Progenitor cell of endocrine pancreas (in vitro differentiated cells): ENCODE measurements at regions not wholly inside any gene's neighbourhood (a gene's known extent, or its start where the extent isn't known, plus 50 kb on each side); places are given as distances from the start of the nearest gene placed in this dataset.

Experiments used
- DNase-seq: peaks from one replicate; pipeline ENCODE4 v3.0.0; 2021; ENCODE audit warnings: low spot score; ENCODE audit not compliant: unreplicated experiment
- H3K27ac Mint-ChIP-seq: 2 replicates; pipeline ENCODE4 v1.8.0; 2021; ENCODE audit warnings: mild to moderate bottlenecking, moderate library complexity, mixed read lengths
- H3K27me3 Mint-ChIP-seq: 2 replicates; pipeline ENCODE4 v1.8.0; 2021; ENCODE audit warnings: mixed read lengths
- H3K36me3 Mint-ChIP-seq: 2 replicates; pipeline ENCODE4 v1.8.0; 2022; ENCODE audit warnings: mixed read lengths; ENCODE audit not compliant: insufficient read depth
- H3K4me1 Mint-ChIP-seq: 2 replicates; pipeline ENCODE4 v1.8.0; 2021; ENCODE audit warnings: low read depth, mixed read lengths
- H3K4me3 Mint-ChIP-seq: 2 replicates; pipeline ENCODE4 v1.8.0; 2021; ENCODE audit warnings: low read depth, mild to moderate bottlenecking, moderate library complexity, mixed read lengths
- H3K9me3 Mint-ChIP-seq: 2 replicates; pipeline ENCODE4 v1.8.0; 2021; ENCODE audit warnings: low read depth, mixed read lengths
- TF ChIP-seq, protein P1 (sequence below): fragments of 200-600 bp; sonication (generic); IDR thresholded peaks from one replicate; pipeline ENCODE4 v1.5.0; 2021; ENCODE audit warnings: antibody characterized with exemption, mild to moderate bottlenecking; ENCODE audit not compliant: unreplicated experiment

DNA sequence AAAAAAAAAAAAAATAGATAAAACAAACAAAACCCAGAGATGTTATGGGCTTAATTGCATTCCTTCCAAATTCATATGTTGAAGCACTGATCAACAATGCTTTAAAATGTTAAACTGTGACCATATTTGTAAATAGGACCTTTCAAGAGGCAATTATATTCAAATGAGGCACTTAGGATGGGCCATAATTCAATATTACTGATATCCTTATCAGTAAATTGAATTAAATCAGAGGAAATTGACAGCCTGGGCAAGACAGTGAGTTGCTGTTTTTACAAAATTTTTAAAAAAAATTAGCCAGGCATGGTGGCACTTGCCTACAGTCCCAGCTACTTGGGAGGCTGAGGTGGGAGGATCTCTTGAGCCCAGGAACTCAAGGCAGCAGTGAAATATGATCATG, 364.1 kb downstream of the GJA1 start:
- Mint-ChIP-seq H3K4me3 (no peak overlapping the region), H3K27me3 (no peaks in the 10 kb centered on the region), H3K27ac (no peak overlapping the region), H3K9me3 (peaks cover 17% of the 10 kb centered on the region), H3K4me1 (no peaks in the 10 kb centered on the region), H3K36me3 (no peaks in the 10 kb centered on the region)
- TF ChIP-seq, protein P1, sequence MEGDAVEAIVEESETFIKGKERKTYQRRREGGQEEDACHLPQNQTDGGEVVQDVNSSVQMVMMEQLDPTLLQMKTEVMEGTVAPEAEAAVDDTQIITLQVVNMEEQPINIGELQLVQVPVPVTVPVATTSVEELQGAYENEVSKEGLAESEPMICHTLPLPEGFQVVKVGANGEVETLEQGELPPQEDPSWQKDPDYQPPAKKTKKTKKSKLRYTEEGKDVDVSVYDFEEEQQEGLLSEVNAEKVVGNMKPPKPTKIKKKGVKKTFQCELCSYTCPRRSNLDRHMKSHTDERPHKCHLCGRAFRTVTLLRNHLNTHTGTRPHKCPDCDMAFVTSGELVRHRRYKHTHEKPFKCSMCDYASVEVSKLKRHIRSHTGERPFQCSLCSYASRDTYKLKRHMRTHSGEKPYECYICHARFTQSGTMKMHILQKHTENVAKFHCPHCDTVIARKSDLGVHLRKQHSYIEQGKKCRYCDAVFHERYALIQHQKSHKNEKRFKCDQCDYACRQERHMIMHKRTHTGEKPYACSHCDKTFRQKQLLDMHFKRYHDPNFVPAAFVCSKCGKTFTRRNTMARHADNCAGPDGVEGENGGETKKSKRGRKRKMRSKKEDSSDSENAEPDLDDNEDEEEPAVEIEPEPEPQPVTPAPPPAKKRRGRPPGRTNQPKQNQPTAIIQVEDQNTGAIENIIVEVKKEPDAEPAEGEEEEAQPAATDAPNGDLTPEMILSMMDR, result no peak
- no peak for DNase-seq

DNA sequence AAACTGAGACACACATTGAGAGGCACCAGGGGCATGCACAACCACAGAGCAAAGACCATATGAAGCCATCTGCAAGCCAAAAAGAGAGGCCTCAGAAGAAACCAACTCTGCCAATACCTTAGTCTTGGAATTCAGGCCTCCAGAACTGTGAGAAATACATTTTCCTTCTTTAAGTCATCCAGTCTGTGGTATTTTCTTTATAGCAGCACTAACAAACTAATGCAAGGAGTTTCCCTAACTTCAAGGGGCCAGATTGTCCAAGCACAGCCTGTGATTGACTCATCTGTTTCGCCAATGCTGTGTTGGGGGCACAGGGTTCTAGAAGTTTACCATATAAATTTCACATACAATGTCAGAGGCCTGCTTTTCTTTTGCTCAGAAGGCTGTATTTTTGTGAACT, 364.6 kb downstream of the GJA1 start:
- Mint-ChIP-seq H3K9me3 (peaks cover 17% of the 10 kb centered on the region), H3K4me3 (no peak overlapping the region), H3K36me3 (no peaks in the 10 kb centered on the region), H3K4me1 (no peaks in the 10 kb centered on the region), H3K27me3 (no peaks in the 10 kb centered on the region), H3K27ac (no peak overlapping the region)
- no peak for DNase-seq
- TF ChIP-seq, protein P1, result no peak

DNA sequence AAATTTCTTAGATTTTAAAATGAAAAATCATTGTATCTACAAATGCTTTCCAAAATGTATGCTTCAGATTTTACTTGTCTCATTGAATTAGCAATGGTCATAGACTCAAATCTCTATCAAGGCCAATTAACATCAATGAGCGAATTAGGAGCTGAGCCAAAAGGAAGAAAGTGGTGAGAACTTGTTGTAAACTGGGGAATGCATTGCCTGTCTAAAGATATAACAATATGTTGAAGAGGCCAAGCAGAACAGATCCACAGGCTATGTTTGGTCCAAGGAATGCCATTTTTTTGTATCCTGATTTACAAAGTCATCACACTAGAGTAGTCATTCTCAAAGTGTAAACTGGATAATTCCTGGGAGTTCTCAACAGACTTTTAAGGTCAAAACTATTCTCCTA, 370.7 kb downstream of the GJA1 start:
- Mint-ChIP-seq H3K27ac (no peak overlapping the region), H3K27me3 (no peaks in the 10 kb centered on the region), H3K4me1 (no peaks in the 10 kb centered on the region), H3K4me3 (no peak overlapping the region), H3K36me3 (no peaks in the 10 kb centered on the region), H3K9me3 (peaks cover 4% of the 10 kb centered on the region)
- DNase-seq, result no peak
- TF ChIP-seq, protein P1, result no peak

DNA sequence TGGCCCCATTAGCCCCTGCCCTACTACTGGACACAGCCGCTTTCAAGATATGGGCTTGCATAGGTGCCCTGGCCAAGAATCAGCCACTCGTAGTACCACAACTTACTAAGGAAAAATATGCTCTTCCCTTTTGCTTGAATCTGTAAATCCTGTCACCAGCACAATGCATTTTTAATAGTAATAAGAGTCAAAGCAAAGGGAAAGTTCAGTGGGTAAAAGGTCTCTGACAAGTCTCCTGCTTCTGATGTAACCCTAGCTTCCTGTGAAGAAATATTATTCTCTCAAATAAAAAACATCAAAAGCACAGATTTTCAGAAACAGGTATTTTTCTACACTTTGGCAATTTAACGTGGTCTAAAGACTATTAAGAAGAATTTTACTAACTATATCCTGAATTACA, 373.8 kb downstream of the GJA1 start:
- no peak overlapping the region for H3K27ac Mint-ChIP-seq
- no peaks in the 10 kb centered on the region for H3K4me1 Mint-ChIP-seq
- TF ChIP-seq, protein P1, result no peak
- no peaks in the 10 kb centered on the region for H3K9me3 Mint-ChIP-seq
- H3K27me3 Mint-ChIP-seq, result no peaks in the 10 kb centered on the region
- DNase-seq, result no peak
- no peaks in the 10 kb centered on the region for H3K36me3 Mint-ChIP-seq
- H3K4me3 Mint-ChIP-seq, result no peak overlapping the region

DNA sequence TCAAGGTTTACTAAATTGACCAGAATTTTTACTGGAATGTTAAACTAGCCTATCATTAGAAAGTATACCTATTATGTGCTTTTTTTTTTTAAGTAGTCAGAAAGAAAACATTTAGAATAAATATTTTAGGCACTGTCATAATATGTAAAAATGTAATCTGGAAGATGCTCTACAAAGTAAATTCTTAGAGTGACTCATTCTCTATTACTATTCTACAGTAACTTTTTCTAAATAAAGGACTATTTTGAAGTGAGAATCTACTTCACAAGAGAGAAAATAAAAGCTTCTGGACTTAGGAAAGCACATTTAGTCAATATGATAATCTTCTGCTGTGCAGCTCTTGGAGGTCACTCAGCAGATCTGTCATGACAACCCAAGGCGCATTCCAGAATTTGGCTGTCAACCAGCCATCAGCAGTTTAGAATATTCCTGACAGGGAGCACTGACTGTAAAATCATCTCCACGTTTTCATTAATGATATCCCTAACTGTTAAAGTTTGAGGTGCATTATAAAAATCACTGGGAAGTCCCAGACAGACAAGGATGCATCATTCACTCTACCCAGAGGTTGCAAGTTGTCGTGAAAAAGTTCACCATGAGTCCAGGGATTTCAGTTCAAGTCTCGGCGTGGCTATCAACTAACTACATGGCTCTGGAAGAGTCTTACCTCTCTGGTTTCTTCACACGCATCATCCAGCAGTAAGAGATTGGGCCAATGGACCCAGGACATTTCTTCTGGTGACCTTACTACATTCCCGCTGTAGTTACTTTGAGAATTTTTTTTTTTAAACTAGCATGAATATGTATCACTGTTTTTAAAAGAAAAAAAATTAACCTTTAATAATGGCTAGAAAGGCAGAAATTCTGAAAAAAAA, 374.9 kb downstream of the GJA1 start:
- Mint-ChIP-seq H3K9me3 (no peaks in the 10 kb centered on the region), H3K4me3 (no peak overlapping the region), H3K36me3 (no peaks in the 10 kb centered on the region), H3K27ac (no peak overlapping the region), H3K27me3 (no peaks in the 10 kb centered on the region), H3K4me1 (no peaks in the 10 kb centered on the region)
- TF ChIP-seq, protein P1, result no peak
- DNase-seq, result no peak
